GM12878 (cell line): ENCODE measurements at regions not wholly inside any gene's neighbourhood (a gene's known extent, or its start where the extent isn't known, plus 50 kb on each side); places are given as distances from the start of the nearest gene placed in this dataset.

Experiments used
- ATAC-seq: fragments of 200-7000 bp; cut with Tn5 transposase; 3 replicates; pipeline ENCODE4 v1.9.1; 2020; ENCODE audit warnings: mild to moderate bottlenecking, moderate library complexity
- BruUV-seq: library from RNA; stranded (reverse); fragments of 400-500 nt; replicated peaks from 2 replicates; lab custom pipeline; 2021; lab: Mats Ljungman, UMichigan
- CTCF ChIA-PET: fragments of 300-600 bp; sonication (Branson Sonifier 250); formaldehyde crosslinking; extraction: SDS; loops from one replicate; lab custom pipeline; 2021; ENCODE audit warnings: inconsistent platforms; lab: Yijun Ruan, JAX
- POLR2A ChIA-PET: fragments of 350-600 bp; formaldehyde crosslinking; extraction: SDS; loops from one replicate; lab custom pipeline; 2021; ENCODE audit warnings: inconsistent platforms; lab: Charles Lee
- RAD21 ChIA-PET: fragments of 300-600 bp; sonication (Branson Sonifier 250); formaldehyde crosslinking; loops from one replicate; lab custom pipeline; 2023; ENCODE audit warnings: antibody characterized with exemption; ENCODE audit not compliant: unreplicated experiment; lab: Charles Lee
- SMC1A ChIA-PET: fragments of 300-600 bp; sonication (Branson Sonifier 250); formaldehyde crosslinking; loops from one replicate; lab custom pipeline; 2023; ENCODE audit not compliant: unreplicated experiment, uncharacterized antibody; lab: Charles Lee
- DNase-seq: peaks from one replicate; pipeline ENCODE4 v3.0.0-alpha.2; 2011; ENCODE audit warnings: low read depth, low spot score
- FAIRE-seq: peaks from 3 replicates; lab custom pipeline; 2011; peaks lifted over from hg19 to GRCh38; lab: Jason Lieb, UNC
- H2AFZ ChIP-seq: 2 replicates; pipeline ENCODE4 v1.6.0; 2011; ENCODE audit warnings: low read depth, low read length, control low read depth; ENCODE audit not compliant: control insufficient read depth
- H3K27ac ChIP-seq: 2 replicates; pipeline ENCODE4 v1.5.1; 2011; ENCODE audit warnings: control low read depth; ENCODE audit not compliant: control insufficient read depth, insufficient read depth
- H3K27me3 ChIP-seq, 2 experiments: replicated peaks in 1 of 2; 2 replicates each; pipeline versions ENCODE4 v1.6.0 to v1.6.1; 2011; ENCODE audit warnings: low read length in 1 of 2; ENCODE audit not compliant: control insufficient read depth in 2 of 2, insufficient read depth in 2 of 2
- H3K36me3 ChIP-seq, 2 experiments: 2 replicates each; pipeline ENCODE4 v1.5.1; 2011; ENCODE audit warnings: low read length in 1 of 2; ENCODE audit not compliant: control insufficient read depth in 2 of 2, insufficient read depth in 2 of 2
- H3K4me1 ChIP-seq: 2 replicates; pipeline ENCODE4 v1.6.1; 2011; ENCODE audit warnings: mild to moderate bottlenecking, low read length, moderate library complexity, mixed read lengths; ENCODE audit not compliant: control insufficient read depth, insufficient read depth
- H3K4me2 ChIP-seq: 2 replicates; pipeline ENCODE4 v1.6.0; 2011; ENCODE audit warnings: control low read depth; ENCODE audit not compliant: control insufficient read depth, insufficient read depth
- H3K4me3 ChIP-seq: fragments of 200-600 bp; sonication (generic); 2 replicates; pipeline ENCODE4 v1.5.1; 2016
- H3K79me2 ChIP-seq: 2 replicates; pipeline ENCODE4 v1.6.0; 2011; ENCODE audit warnings: low read length; ENCODE audit not compliant: control insufficient read depth, insufficient read depth
- H3K9ac ChIP-seq: 2 replicates; pipeline ENCODE4 v1.8.0; 2011; ENCODE audit warnings: low read length, control low read depth, mixed read lengths; ENCODE audit not compliant: control insufficient read depth, insufficient read depth
- H3K9me3 ChIP-seq: replicated peaks from 3 replicates; pipeline ENCODE4 v1.5.1; 2011; ENCODE audit warnings: mild to moderate bottlenecking, low read length; ENCODE audit not compliant: control insufficient read depth, insufficient read depth
- H4K20me1 ChIP-seq: 2 replicates; pipeline ENCODE4 v1.6.0; 2011; ENCODE audit not compliant: control insufficient read depth, insufficient read depth
- JUND ChIP-seq: IDR thresholded peaks from 2 replicates; pipeline ENCODE4 v1.6.1; 2012; ENCODE audit warnings: low read depth, mild to moderate bottlenecking, low read length, improper control_type of control experiment, moderate library complexity
- MYC ChIP-seq: IDR thresholded peaks from 2 replicates; pipeline ENCODE4 v1.6.1; 2011; ENCODE audit warnings: mild to moderate bottlenecking, low read length, moderate library complexity, inconsistent platforms; ENCODE audit not compliant: insufficient read depth, insufficient replicate concordance, insufficient read length, severe bottlenecking
- RELA ChIP-seq: fragments of 450-650 bp; IDR thresholded peaks from 2 replicates; pipeline ENCODE4 v1.8.0; 2014; ENCODE audit warnings: borderline replicate concordance; ENCODE audit not compliant: partially characterized antibody
- WGBS: methylation state at CpG from one replicate; pipeline ENCODE4 v1.1.6; 2016; ENCODE audit warnings: low lambda C conversion rate; ENCODE audit not compliant: insufficient replicate concordance, insufficient coverage; ENCODE audit errors: missing lambda C conversion rate; 5-methylcytosine and 5-hydroxymethylcytosine counted together
- in situ Hi-C: fragments of 300-500 bp; cut with MboI; formaldehyde crosslinking; loops from 9 replicates; pipeline ENCODE4 v1.14.3; 2018; ENCODE audit warnings: mixed read lengths
- intact Hi-C: fragments of 100-400 bp; cut with micrococcal nuclease; formaldehyde crosslinking; loops from one replicate; pipeline ENCODE4 v1.14.2; 2022; ENCODE audit not compliant: unreplicated experiment
- TF ChIP-seq, protein P1 (sequence below): fragments of 450-650 bp; formaldehyde crosslinking; IDR thresholded peaks from 2 replicates; pipeline ENCODE4 v1.4.0; 2020; ENCODE audit warnings: mild to moderate bottlenecking, moderate library complexity

- TF ChIP-seq JUND = no peak
These were observed 150.0 kb upstream of the LRP1B start (continued) for GRCh38 chr2:142280831-142281230.

DNA sequence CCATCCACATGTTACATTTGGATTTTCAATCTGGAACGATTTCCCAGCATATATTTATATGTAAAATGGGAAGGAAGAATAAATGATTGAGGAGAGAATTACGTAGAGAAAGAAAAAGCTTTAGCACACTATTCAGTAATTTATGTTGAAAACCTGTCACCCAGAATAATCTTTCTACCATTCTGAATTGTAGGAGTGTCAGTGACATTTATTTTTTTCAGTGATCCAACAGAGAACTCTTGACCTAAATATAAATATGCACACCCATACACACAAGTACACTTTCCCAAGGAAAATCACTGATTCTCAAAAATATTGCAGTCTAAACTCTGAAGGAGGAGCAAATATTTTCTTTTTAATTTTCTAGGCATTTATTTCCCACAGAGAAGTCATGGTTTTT lies 140.2 kb upstream of the LRP1B start:
- H3K4me3 ChIP-seq = no peak overlapping the region
- no peaks in the 10 kb centered on the region for H3K79me2 ChIP-seq
- no peaks in the 10 kb centered on the region for H3K36me3 ChIP-seq
- ChIA-PET CTCF (no interaction called here), SMC1A (no interaction called here), RAD21 (no interaction called here), POLR2A (no interaction called here)
- in situ Hi-C loops = no loop called here
- H3K27ac ChIP-seq = no peak overlapping the region
- no peak overlapping the region for H2AFZ ChIP-seq
- no peak overlapping the region for H3K4me2 ChIP-seq
- ATAC-seq (no peak), FAIRE-seq (no peak), DNase-seq (no peak)
- no peaks in the 10 kb centered on the region for H3K9me3 ChIP-seq
- H3K4me1 ChIP-seq = no peaks in the 10 kb centered on the region
- H3K27me3 ChIP-seq = no peaks in the 10 kb centered on the region
- 0% methylated on average over 2 of the region's 2 CpGs for WGBS
- H4K20me1 ChIP-seq = no peaks in the 10 kb centered on the region
- TF ChIP-seq RELA (no peak), MYC (no peak)
- TF ChIP-seq, protein P1, sequence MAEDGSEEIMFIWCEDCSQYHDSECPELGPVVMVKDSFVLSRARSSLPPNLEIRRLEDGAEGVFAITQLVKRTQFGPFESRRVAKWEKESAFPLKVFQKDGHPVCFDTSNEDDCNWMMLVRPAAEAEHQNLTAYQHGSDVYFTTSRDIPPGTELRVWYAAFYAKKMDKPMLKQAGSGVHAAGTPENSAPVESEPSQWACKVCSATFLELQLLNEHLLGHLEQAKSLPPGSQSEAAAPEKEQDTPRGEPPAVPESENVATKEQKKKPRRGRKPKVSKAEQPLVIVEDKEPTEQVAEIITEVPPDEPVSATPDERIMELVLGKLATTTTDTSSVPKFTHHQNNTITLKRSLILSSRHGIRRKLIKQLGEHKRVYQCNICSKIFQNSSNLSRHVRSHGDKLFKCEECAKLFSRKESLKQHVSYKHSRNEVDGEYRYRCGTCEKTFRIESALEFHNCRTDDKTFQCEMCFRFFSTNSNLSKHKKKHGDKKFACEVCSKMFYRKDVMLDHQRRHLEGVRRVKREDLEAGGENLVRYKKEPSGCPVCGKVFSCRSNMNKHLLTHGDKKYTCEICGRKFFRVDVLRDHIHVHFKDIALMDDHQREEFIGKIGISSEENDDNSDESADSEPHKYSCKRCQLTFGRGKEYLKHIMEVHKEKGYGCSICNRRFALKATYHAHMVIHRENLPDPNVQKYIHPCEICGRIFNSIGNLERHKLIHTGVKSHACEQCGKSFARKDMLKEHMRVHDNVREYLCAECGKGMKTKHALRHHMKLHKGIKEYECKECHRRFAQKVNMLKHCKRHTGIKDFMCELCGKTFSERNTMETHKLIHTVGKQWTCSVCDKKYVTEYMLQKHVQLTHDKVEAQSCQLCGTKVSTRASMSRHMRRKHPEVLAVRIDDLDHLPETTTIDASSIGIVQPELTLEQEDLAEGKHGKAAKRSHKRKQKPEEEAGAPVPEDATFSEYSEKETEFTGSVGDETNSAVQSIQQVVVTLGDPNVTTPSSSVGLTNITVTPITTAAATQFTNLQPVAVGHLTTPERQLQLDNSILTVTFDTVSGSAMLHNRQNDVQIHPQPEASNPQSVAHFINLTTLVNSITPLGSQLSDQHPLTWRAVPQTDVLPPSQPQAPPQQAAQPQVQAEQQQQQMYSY = no peak
- intact Hi-C loops = no loop called here
- no peak overlapping the region for H3K9ac ChIP-seq
- no TSS peak for BruUV-seq
